ACHN (cell line): ENCODE measurements at regions not wholly inside any gene's neighbourhood (a gene's known extent, or its start where the extent isn't known, plus 50 kb on each side); places are given as distances from the start of the nearest gene placed in this dataset.
"Not testable (repeated sequence)": the region's sequence is repeated elsewhere in the genome, so short reads cannot be mapped to it uniquely, and the experiment has no call there.

Source experiments
- DNase-seq: peaks from one replicate; pipeline ENCODE4 v3.0.0-alpha.2; 2015
- in situ Hi-C: cut with HindIII; loops from 2 replicates; pipeline ENCODE4 v1.10.0; 2017; ENCODE audit warnings: low sequenced_read_pairs, low pct_ligation_motif_present, low pct_unique_long_range_greater_than_20kb

DNA sequence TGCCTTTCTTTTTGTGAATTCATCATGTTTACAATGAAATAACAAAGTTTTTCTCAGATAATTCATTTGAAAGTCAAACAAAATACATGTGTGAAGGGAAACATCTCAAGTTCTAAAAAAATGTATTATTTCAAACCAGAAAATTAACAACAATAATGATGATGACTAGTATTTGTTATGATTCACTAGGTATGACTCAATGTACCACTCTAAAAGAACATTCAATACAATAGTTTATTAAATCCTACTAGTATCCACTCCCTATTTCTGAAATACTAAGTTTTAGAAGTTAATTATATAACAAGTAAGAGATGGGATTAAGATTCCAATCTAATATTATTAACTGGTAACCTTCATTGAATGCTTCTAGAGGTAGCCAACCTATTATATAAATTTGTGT, 1444.8 kb upstream of the CDH8 start:
- no peak for DNase-seq
- in situ Hi-C loops, result no loop called here

DNA sequence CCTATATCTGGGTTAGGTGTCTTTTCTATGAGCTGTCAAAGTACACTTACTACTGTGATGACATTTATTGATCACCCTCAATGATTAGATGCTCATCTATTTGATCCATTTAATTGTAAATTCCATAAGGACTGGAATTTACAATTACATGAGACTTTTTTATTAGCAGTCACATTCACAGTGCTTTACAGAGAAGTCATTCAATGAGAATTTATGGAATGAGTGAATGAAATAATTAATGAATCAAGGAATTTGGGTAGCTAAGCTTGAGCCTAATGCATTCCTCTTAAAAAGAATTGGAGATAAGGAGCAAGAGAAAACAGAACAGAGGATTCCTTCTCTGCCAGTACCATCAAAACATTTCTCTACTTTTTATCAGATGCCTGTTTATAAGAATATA, 1437.5 kb upstream of the CDH8 start:
- no peak for DNase-seq
- in situ Hi-C loops, result no loop called here

DNA sequence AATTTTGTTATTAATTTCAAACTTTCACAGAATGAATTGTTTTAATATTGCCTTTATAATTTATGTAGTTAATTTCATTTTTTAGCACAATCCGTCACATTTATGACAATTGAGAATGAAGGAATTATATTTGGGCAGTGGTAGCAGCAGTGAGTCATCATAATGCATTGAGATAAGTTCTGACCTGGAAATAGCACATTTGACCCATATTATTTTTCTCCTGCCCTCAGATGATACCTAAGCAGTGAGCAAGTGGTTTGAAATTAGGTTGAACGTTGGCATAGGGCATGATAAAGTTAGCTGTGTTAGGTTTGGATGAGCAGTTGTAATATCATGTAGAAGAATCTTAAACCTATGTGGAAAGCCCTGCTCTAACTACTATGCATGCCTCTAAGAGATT, 1431.3 kb upstream of the CDH8 start:
- DNase-seq, result no peak
- in situ Hi-C loops, result no loop called here

DNA sequence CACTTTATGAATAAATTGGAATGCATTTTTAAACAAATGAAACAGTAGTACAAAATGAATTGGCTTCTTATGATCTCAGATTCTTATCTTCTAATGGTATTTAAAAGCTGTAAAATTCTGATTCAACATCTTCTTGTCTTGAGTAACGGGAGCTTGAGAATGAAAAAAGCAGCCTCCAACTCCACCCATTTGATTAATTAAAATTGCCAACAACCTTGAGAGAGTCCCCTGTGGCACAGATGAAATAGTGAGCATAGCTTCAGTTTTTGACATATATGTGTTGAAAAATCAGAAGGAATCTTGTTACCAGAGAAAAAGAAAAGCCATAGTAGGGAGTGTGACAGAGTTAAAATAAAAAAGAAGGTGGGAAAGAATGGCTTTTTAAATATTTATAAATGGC, 1426.1 kb upstream of the CDH8 start:
- DNase-seq, result no peak
- in situ Hi-C loops, result no loop called here

DNA sequence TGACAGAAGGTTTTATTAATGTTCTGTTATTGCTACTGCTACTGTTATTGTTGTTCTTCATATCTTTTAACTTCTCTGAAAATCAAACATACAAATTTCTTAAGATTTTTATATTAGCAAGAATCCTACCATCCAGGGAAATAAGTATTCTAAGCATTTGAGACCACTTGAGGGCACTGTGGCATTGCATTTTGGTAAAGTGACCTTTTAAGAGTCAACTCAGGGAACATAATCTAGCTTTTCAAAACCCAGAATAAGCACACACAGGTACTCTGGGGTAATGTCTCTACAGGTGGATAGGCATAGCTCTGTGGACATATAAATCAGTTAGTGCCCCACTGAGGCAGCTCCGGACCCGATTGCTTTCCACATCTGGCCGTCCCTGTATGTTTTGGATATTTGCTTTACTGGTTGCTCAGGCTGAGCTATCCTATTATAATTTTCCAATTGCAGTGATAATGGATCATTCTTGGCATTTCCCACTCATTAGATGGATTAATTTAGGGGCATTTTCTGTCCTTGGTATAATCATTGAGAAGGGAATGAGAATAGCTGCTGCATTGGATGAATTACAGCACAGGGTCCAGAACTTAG, 1425.1 kb upstream of the CDH8 start:
- in situ Hi-C loops, result no loop called here

DNA sequence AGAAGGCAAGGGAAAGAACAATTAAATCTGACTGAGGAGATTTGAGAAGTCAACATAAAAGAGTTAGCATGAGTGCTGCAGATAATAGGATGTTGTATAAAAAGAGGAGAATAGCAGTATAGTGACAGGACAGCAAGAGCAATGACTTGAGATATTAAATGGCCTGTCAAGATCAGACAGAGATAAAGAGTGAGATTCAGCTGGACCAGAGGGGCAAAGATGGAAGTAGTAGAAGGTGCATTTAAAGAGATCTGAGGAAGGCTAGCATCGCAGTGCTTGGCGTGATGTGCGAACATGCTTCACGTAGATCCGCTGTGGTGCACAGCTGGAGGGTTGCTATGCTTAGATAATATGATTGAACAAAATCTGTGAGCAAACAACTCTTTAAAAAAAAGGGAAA, 1422.6 kb upstream of the CDH8 start:
- DNase-seq, result no peak
- in situ Hi-C loops, result no loop called here

More for the DNA sequence above, 1425.1 kb upstream of the CDH8 start:
- DNase-seq, result peak; percentile 71

DNA sequence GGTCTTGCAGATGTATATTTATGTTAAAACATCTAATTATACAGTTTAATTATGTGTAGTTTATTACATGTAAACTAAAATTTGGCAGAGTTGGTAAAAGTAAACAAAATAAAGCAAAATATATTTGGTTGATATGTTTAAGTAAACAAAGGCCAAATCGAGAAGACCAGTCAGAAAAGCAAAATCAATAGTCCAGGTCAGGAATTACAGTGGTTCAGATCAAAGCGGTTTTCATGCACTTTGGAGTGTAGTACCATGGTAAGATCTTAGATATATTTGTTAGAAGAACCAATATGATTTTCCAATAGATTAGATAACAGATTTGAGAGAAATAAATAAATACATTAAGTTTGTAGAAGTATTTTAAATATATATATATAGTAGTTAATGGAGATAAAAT, 1421.6 kb upstream of the CDH8 start:
- in situ Hi-C loops, result no loop called here
- no peak for DNase-seq

DNA sequence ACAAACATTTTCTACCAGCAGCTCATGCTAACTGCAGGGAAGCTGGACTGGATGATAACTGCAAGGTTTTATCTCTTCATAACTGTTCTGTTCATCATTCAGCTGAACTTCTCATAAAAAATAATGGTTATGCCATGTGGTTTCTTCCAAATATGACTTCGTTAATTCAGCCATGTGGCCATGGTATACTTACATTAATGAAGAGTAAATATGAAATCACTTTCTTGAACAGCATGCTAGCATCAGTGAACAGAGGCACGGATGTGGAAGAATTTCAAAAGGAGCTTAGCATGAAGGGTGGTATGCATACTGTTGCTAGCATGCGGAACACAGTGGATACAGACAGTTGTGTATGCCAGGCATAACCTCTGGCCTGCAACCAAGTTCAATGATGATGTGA, 1417.0 kb upstream of the CDH8 start:
- in situ Hi-C loops, result no loop called here
- no peak for DNase-seq

DNA sequence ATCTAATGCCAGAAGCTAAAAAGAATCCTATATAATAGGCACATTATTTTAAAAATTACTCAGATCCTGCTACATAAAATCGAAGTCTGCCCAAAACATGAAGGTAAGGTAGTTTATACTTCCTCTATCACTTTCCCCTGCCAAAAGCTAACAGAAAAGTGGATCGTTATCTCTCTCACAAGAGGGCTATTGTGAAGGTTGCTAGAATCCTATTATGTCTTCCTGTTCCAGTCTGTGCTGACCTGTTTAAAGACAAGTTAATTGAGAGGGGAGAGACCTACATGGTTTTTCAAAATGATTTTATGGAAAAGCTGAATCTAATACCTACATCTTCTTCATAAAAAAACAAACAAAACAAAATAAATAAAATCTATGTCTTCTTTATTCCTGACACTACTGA, 1410.9 kb upstream of the CDH8 start:
- in situ Hi-C loops, result no loop called here
- no peak for DNase-seq

DNA sequence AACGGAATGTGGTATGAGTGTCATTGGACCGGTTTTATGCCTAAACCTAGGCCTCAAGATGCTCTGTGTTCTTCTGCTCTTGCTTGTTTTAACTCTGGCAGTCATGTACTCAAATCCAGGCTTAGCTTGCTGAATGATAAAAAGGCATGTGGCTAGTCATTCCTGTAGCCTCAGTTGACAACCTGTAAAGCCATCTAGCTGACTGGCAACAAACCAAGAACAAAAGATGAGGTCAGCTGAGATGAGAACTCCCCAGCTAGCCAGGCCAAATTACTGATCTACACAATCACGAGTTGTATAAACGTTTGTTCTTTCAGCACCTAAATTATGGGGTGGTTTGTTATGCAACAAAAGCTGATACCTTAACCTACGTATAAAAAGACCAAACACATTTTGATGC, 1406.0 kb upstream of the CDH8 start:
- in situ Hi-C loops, result no loop called here
- no peak for DNase-seq

DNA sequence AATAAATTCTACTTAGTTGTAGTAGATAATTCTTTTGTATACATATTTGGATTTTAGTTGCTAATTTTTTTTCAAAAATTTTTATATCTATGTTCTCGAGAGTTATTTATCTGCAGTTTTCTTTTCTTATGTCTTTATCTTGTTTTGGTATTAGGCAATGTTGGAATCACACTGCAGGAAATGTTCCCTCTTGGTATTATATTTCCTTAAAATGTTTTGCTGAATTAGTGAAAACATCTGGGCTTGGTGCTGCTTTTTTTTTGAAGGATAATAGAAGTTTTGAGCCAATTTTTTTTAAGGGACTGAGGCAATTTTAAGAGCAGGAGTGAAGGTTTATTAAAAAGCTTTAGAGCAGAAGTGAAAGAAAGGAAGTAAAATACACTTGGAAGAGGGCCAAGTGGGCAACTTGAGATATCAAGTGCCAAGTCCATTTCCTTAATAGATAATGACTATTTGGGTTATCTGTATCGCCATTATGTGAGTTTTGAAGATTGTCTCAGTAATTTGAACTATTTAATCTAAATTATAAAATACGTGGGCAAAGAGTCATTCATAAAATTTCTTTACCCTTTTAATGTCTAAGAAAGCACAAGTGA, 1390.1 kb upstream of the CDH8 start:
- in situ Hi-C loops, result no loop called here
- no peak for DNase-seq

DNA sequence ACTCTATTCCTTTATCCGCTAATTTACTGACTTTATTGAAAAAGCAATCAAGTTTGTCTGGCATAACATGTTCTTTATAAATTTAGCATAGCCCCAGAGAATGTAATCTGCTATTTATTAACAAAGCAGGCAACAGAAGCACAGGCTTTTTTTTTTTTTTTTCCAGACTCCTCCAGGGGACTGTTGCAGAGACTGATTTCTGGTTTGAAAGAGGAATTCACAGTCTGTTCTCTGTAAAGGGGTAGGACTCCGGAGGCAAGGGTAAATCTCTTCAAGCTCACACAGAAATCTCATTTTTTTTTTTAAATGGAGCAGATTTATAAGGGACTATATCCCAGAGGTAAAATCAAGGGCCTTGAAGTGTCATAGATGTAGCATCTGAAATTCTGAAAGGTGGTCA, 1386.5 kb upstream of the CDH8 start:
- in situ Hi-C loops, result no loop called here
- no peak for DNase-seq

DNA sequence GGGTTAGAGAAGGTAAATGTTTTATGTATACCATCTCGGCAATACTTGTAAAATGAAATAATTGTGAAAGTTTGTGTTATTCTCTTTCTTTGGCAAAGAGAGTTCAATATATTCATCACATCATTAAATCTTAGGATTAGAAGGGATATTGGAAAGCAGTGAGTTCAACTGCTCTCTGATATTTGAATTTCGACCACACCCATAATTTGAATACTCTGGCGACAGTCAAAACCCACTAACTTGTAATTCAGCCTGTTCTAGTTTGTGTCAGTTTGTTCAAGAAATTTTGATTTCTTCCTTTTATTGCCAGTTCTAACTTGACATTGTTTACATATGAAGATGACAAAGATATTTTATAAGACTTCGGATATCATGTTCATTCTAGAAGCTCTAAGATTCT, 1380.5 kb upstream of the CDH8 start:
- DNase-seq, result no peak
- in situ Hi-C loops, result no loop called here

DNA sequence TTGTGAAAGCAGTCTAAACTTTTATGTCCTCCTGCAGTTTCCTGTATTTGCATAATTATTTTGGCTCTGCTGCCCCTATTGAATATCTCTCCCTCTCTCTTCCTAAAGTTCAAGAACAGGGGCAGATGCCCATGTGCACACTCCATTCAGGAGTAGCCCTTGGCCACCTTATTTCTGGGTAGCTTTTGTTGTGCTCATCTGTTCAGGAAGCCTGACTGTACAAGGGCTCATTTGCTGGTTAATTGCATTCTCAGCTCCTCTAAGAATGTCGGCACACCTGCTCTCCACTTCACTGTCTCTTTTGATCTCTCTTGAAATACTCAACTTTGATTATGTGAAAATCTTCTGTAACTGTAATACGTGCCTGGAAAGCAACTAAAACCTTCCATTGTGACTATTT, 1378.8 kb upstream of the CDH8 start:
- in situ Hi-C loops, result no loop called here
- DNase-seq, result no peak

DNA sequence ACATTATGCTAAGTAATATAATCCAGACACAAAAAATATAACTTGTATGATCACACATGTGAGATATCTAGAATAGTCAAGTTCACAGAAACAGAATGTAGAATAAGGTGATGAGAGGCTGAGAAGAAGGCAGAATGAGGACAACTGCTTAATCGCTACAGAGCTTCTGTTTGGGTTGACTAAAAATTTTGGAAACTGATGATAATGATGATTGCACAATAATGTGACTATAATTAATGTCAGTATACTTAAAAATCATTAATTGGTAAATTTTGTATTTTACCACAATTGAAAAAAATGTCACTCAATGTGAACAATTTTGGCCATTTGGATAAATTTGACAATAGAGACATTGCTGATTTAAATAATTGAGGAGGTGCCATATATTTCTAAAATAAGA, 1374.4 kb upstream of the CDH8 start:
- no peak for DNase-seq
- in situ Hi-C loops, result no loop called here

DNA sequence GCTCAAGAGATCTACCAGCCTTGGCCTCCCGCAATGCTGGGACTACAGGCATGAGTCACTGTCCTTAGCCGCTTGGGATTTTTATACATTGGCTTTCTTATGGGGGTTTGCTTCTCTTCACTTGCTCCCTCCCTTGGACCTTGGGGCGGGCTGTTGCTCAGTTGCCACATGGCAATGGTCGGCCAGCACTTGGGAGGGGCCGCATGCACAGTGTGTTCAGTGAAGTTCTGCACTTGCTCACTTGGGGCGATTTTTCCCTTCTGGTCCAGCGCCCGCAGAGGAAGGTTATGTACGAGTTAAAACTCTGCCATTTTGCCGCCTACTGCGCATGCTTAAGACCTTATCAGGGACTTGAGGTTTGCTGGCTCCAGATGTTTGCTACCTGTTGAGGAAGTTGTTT, 1367.6 kb upstream of the CDH8 start:
- no peak for DNase-seq
- in situ Hi-C loops, result no loop called here

DNA sequence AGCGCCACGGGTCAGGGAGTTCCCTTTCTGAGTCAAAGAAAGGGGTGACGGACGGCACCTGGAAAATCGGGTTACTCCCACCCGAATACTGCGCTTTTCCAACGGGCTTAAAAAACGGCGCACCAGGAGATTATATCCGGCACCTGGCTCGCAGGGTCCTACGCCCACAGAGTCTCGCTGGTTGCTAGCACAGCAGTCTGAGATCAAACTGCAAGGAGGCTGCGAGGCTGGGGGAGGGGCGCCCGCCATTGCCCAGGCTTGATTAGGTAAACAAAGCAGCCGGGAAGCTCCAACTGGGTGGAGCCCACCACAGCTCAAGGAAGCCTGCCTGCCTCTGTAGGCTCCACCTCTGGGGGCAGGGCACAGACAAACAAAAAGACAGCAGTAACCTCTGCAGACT, 1352.0 kb upstream of the CDH8 start:
- in situ Hi-C loops, DNase-seq: not testable (repeated sequence)

DNA sequence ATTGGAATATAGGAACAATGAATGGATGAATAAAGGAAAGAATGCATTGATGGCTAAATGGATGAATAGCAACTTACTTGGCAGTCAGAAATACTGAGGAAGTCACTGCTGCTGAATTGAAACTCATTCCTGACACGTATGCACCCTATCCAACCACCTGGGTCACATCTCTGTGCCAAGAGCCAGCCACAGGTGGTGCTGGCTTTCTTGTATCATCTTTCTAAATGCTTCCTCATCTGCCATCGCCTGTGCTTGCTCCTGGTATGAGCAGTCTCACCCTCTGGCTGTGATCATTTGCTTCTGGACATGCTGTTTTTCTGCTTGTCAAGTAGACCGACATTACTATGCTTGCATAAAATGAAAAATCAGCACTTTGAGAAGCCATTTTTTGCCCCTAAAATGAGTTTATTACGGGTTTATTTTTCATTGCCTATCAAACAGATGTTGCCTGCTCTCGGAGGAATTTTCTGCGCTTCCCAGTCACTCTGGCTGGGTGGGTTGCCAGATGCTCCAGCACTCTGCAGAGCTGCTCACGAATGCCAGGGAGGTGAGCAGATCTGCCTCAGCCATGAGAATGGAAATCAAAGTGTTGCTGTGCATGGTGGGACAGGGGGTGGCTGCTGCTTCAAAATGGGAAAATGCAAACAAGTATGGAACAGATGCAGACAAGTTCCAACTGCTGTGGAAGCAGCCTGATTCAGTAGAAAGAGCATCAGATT, 1349.6 kb upstream of the CDH8 start:
- DNase-seq, result no peak
- in situ Hi-C loops, result no loop called here

DNA sequence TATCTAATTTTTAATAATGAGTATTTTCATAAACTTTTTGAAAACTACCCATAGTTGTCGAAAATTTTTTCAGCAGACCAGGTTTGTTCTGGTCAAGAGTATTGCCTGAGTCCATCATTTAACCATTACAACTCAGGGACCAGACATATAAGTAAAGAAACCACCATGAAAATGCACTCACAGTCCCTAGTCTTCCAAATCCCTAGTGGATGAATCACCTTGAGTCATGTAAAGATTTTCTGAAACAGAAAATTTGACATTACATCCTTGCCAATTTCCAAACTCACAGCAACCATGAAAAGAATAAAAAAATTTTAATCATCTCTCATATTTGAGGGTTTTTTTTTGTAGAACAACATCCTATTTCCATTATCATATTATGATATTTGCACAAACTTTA, 1337.5 kb upstream of the CDH8 start:
- in situ Hi-C loops, result no loop called here
- no peak for DNase-seq

DNA sequence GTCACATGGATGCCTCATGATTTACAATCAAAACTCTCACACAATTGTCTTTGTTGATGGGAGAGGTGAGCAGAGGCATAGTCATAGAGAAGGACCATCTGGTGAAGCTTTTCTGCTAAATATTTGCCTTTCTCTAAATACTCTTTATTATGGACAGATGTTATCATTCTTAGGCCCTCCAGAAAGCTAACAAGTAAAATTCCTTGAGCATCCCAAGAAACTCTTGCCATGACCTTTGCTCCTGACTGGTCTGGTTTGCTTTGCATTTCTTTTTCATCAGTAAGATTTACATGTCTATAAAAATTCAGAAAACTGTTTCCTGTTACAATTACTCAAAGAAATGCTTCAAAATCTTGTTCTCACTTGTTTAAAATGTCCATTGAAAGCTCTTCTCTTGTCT, 1336.6 kb upstream of the CDH8 start:
- in situ Hi-C loops, result no loop called here
- no peak for DNase-seq
